GM23248 (cell line): ENCODE measurements at regions not wholly inside any gene's neighbourhood (a gene's known extent, or its start where the extent isn't known, plus 50 kb on each side); places are given as distances from the start of the nearest gene placed in this dataset.

Experiments used
- EZH2 ChIP-seq: fragments of 200-600 bp; sonication (generic); IDR thresholded peaks from 2 replicates; pipeline ENCODE4 v1.6.1; 2018; ENCODE audit warnings: antibody characterized with exemption, mild to moderate bottlenecking; ENCODE audit not compliant: insufficient read depth, poor library complexity, severe bottlenecking
- EZH2phosphoT487 ChIP-seq: fragments of 200-600 bp; sonication (generic); IDR thresholded peaks from 2 replicates; pipeline ENCODE4 v1.6.1; 2018; ENCODE audit warnings: antibody characterized with exemption, moderate library complexity, mild to moderate bottlenecking, low read depth; ENCODE audit not compliant: insufficient read depth

DNA sequence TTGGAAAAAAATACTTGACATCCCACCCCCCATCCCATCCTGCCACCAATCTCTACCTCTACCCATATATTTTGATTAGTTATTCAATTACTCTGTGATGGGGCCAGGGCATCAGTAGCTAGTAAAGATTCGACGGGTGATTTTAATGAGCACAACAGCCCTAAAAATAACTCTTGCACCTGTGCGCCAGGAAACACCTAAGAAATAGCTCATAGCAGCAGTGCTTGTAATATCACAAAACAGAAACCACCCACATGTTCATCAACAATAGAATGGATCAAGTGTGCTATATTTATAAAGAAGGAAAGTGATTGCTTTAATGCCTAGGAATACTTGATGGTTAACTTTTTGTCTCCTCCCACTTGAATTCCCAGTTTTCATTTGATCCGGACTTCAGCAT is 225.6 kb upstream of the LCORL start:
- TF ChIP-seq EZH2, result no peak
- TF ChIP-seq EZH2phosphoT487, result no peak
